Rectal smooth muscle tissue (tissue), 1 donor: ENCODE measurements at regions not wholly inside any gene's neighbourhood (a gene's known extent, or its start where the extent isn't known, plus 50 kb on each side); places are given as distances from the start of the nearest gene placed in this dataset.
"Not testable (repeated sequence)": the region's sequence is repeated elsewhere in the genome, so short reads cannot be mapped to it uniquely, and the experiment has no call there.

Source experiments
- H3K27ac ChIP-seq: one replicate; pipeline ENCODE4 v1.7.0; 2013; ENCODE audit warnings: low read depth, low read length, inconsistent platforms
- H3K27me3 ChIP-seq: one replicate; pipeline ENCODE4 v1.7.0; 2013; ENCODE audit warnings: low read length; ENCODE audit not compliant: control insufficient read depth, insufficient read depth
- H3K36me3 ChIP-seq: one replicate; pipeline ENCODE4 v1.7.0; 2013; ENCODE audit warnings: low read length; ENCODE audit not compliant: control insufficient read depth, insufficient read depth
- H3K4me1 ChIP-seq: one replicate; pipeline ENCODE4 v1.7.0; 2013; ENCODE audit warnings: low read length; ENCODE audit not compliant: control insufficient read depth, insufficient read depth
- H3K4me3 ChIP-seq: one replicate; pipeline ENCODE4 v1.7.0; 2013; ENCODE audit warnings: low read length
- H3K9ac ChIP-seq: one replicate; pipeline ENCODE4 v1.7.0; 2013; ENCODE audit warnings: low read length

- H3K4me3 ChIP-seq = no peak overlapping the region
- H3K36me3 ChIP-seq = no peaks in the 10 kb centered on the region
- H3K9ac ChIP-seq = no peak overlapping the region
- H3K4me1 ChIP-seq = no peaks in the 10 kb centered on the region
- no peak overlapping the region for H3K27ac ChIP-seq
- H3K27me3 ChIP-seq = no peaks in the 10 kb centered on the region
Observed at GRCh38 chr11:116353589-116353988, 419.2 kb downstream of the BUD13 start.

DNA sequence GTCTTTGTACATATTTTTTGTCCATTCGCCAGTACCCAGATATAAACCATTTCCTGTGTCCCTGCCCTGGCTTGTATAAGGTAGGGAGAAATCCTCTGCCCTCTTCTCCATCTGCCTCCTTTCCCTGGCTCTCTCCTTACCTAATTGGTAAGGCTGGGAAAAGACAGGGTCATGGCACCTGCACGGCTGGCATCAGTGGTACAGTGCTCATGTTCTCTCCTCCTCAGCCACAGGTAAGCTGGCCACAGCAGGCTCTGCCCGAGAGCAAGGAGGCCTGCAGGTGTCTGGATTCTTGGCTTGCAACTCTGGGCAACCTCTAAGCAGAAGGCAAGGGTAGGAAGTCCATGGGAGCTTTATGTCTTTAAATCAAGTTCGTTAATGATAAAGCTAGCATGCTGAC lies 419.9 kb downstream of the BUD13 start:
- H3K4me3 ChIP-seq = no peak overlapping the region
- no peaks in the 10 kb centered on the region for H3K4me1 ChIP-seq
- no peaks in the 10 kb centered on the region for H3K36me3 ChIP-seq
- no peak overlapping the region for H3K27ac ChIP-seq
- no peaks in the 10 kb centered on the region for H3K27me3 ChIP-seq
- no peak overlapping the region for H3K9ac ChIP-seq

DNA sequence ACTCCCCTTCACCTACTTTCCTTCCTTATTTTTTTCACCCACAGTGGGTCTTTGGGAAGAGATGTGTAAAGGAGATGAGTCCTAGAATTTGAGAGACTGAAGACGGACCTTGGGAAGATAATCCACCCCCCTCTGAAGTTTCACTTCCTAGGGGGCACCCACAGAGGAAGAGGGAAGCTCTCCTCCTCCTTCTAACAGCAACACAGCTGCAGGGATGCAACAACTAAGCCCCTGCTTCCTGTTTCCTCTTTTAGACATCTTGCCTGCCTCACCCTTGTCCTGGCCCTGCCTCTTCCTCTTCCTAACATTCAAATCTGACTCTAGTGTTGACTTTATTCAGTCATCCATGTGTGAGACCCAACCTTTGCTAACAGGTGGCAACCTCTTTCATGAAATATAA lies 424.6 kb downstream of the BUD13 start:
- H3K4me1 ChIP-seq = peaks cover 6% of the 10 kb centered on the region
- H3K4me3 ChIP-seq = no peak overlapping the region
- no peaks in the 10 kb centered on the region for H3K36me3 ChIP-seq
- H3K27ac ChIP-seq = no peak overlapping the region
- no peak overlapping the region for H3K9ac ChIP-seq
- no peaks in the 10 kb centered on the region for H3K27me3 ChIP-seq

DNA sequence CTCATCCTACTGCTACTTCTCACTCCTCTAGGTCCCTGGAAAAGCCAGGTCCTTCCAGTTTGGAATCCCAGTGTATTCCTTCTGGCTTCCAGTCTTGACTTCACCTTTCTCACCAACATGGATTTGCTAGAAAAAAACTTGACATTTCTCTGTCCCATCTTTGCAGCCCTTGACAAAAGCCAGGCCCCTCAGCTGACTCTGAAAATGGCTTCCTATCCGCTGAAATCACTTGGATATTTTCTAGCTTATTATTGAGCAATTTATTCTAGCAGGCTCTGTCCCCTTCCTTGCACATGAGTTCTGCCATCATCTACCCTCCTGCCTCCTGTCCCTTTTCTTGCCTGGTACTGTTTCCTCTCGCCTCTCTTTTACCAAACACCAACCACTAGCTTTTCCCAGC lies 427.2 kb downstream of the BUD13 start:
- H3K36me3 ChIP-seq = no peaks in the 10 kb centered on the region
- H3K9ac ChIP-seq = no peak overlapping the region
- no peaks in the 10 kb centered on the region for H3K27me3 ChIP-seq
- peaks cover 6% of the 10 kb centered on the region for H3K4me1 ChIP-seq
- no peak overlapping the region for H3K4me3 ChIP-seq
- no peak overlapping the region for H3K27ac ChIP-seq

DNA sequence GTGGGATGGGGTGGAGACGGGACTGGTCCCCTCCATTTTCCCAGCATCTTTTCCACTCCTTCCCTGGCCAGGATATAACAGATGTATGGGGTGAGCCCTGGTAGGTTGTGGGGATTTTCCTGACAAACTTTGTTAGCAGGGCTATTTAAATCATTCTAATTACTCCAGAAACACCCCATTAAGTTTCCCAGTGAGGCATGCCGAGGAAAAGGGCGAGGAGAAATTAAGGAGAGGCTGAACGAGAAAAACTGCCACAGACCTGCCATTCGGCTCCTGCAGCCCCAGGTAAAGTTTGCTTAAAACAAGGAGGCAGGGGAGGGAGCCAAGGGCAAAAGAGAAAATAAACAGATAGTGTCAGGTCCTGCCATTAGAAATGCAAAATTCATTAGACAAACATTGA lies 428.2 kb downstream of the BUD13 start:
- H3K27ac ChIP-seq = no peak overlapping the region
- H3K4me1 ChIP-seq = peaks cover 6% of the 10 kb centered on the region
- H3K36me3 ChIP-seq = no peaks in the 10 kb centered on the region
- no peak overlapping the region for H3K4me3 ChIP-seq
- H3K27me3 ChIP-seq = no peaks in the 10 kb centered on the region
- no peak overlapping the region for H3K9ac ChIP-seq

DNA sequence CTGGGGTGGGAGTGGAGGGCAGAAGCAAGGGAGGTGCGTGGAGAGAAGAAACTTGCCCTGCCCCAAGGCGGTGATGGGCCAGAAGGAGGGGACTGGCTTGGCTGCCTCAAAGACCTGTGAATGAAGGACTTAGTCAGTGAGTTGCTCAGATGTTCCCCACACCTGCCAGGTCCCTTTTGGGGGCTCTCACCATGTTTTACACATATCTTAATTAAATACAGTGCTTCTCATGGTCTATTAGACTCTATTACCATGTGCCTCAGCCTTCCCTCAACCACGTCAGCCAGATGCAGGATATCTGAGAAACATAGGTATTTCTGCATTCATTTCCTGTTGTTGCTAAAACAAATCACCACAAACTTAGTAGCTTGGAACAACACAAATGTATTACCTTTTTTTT lies 429.5 kb downstream of the BUD13 start:
- Histone ChIP-seq H3K27me3 (no peaks in the 10 kb centered on the region), H3K4me1 (peaks cover 6% of the 10 kb centered on the region), H3K36me3 (no peaks in the 10 kb centered on the region), H3K9ac (no peak overlapping the region), H3K4me3 (no peak overlapping the region), H3K27ac (no peak overlapping the region)

GRCh38 chr11:116342148-116342547 lies 430.6 kb downstream of the BUD13 start:
- H3K27me3 ChIP-seq = no peaks in the 10 kb centered on the region
- H3K4me3 ChIP-seq = no peak overlapping the region
- no peak overlapping the region for H3K9ac ChIP-seq
- H3K36me3 ChIP-seq = no peaks in the 10 kb centered on the region
- no peak overlapping the region for H3K27ac ChIP-seq
- H3K4me1 ChIP-seq = peaks cover 6% of the 10 kb centered on the region

DNA sequence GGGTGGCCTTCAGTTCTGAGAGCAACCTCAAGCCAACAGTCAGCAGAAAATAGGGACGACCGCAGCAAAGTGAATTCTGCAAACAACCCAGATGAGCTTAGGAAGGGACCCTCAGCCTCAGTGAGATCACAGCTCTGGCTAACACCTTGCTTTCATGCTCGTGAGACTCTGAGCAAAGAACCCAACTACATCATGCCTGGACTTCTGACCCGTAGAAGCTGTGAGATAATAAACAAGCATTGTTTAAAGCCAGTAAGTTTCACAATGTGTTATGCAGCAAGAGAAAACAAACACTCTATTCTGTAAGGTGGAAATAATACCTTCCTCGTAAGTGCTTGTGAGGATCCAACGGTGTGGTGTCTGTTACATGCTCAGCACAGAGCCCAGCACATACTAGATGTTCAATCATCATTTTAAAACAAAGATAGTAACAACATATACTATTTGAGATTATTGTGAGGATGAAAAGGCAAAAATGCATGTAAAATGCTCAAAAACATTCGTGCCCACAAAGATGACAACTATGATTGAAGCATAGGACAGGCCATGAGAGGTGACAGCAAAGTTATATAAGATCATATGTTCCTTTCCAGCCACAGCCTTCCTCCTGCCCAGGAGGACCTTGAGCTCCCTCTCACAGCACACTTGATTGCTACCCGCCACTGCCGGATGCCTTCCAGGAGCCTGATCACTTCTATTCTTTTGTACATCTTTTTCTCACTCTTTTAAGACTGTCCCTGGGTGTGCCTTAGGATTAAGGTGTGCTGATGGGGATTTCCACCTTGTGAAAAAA lies 433.3 kb downstream of the BUD13 start:
- H3K36me3 ChIP-seq = no peaks in the 10 kb centered on the region
- no peak overlapping the region for H3K4me3 ChIP-seq
- no peak overlapping the region for H3K27ac ChIP-seq
- H3K4me1 ChIP-seq = peaks cover 2% of the 10 kb centered on the region
- no peaks in the 10 kb centered on the region for H3K27me3 ChIP-seq
- H3K9ac ChIP-seq = no peak overlapping the region

DNA sequence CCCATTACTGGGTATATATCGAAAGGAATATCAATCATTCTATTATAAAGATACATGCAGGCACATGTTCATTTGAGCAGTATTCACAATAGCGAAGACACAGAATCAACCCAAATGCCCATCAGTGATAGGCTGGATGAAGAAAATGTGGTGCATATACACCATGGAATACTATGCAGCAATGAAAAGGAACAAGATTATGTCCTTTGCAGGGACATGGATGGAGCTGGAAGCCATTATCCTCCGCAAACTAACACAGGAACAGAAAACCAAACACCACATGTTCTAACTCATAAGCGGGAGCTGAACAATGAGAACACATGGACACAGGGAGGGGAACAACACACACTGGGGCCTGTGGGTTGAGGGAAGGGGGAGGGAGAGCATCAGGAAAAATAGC lies 434.3 kb downstream of the BUD13 start:
- not testable (repeated sequence) for H3K4me3 ChIP-seq, H3K36me3 ChIP-seq

GRCh38 chr11:116336540-116336939 lies 436.2 kb downstream of the BUD13 start:
- H3K4me3 ChIP-seq = no peak overlapping the region
- no peaks in the 10 kb centered on the region for H3K27me3 ChIP-seq
- H3K36me3 ChIP-seq = no peaks in the 10 kb centered on the region
- H3K9ac ChIP-seq = no peak overlapping the region
- H3K27ac ChIP-seq = no peak overlapping the region
- no peaks in the 10 kb centered on the region for H3K4me1 ChIP-seq

More for the DNA sequence above, 434.3 kb downstream of the BUD13 start:
- H3K9ac ChIP-seq, H3K27ac ChIP-seq, H3K4me1 ChIP-seq, H3K27me3 ChIP-seq: not testable (repeated sequence)

DNA sequence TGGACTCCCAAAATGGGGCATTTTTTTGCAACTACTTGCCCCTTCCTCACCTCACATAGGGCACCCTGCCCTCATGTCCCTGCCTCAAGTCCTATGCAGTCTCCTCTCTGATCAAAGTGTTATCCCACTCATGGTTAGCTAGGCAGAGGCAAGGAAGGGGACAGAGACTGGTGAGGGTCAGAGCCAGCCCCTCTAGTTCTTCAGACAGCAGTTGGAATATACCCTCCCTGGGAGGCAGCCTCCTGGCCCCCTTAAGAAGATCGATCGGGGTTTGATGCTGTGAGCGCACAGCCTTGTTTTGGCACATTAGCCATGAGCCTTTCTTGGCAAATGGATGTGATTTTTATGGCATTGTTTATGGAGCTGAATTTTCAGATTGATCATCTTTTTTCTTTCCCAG lies 436.9 kb downstream of the BUD13 start:
- Histone ChIP-seq H3K4me3 (no peak overlapping the region), H3K27ac (no peak overlapping the region)

GRCh38 chr11:116335078-116335477 lies 437.7 kb downstream of the BUD13 start:
- no peak overlapping the region for H3K9ac ChIP-seq
- no peaks in the 10 kb centered on the region for H3K36me3 ChIP-seq
- H3K27me3 ChIP-seq = no peaks in the 10 kb centered on the region
- H3K4me1 ChIP-seq = no peaks in the 10 kb centered on the region
- H3K4me3 ChIP-seq = no peak overlapping the region
- no peak overlapping the region for H3K27ac ChIP-seq

More for the DNA sequence above, 436.9 kb downstream of the BUD13 start:
- H3K9ac ChIP-seq = no peak overlapping the region
- H3K4me1 ChIP-seq = no peaks in the 10 kb centered on the region
- H3K27me3 ChIP-seq = no peaks in the 10 kb centered on the region
- H3K36me3 ChIP-seq = no peaks in the 10 kb centered on the region

DNA sequence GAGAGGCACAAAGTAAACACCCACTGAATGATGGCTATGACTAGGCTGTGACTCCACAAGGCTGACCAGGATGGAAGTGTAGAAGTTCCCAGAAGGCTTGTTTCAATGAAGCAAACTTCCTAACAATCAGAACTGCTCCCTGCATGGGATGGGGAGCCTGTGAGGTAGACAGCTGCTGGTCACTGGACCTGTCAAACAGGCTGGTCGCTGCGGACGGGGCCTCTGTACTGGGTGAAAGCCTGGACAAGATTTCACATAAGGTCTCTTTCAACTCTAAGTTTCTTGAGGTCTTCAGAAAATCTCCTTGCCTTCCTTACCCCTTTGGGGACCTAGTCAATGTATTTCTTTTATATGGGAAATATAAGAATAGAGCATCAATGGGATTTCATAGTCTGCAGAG lies 438.2 kb downstream of the BUD13 start:
- Histone ChIP-seq H3K4me1 (no peaks in the 10 kb centered on the region), H3K36me3 (no peaks in the 10 kb centered on the region), H3K27me3 (no peaks in the 10 kb centered on the region), H3K9ac (no peak overlapping the region), H3K4me3 (no peak overlapping the region), H3K27ac (no peak overlapping the region)
